Activated CD8-positive, alpha-beta memory T cell treated with anti-CD3 and anti-CD28 coated beads for 24 hours (primary cell): ENCODE measurements at regions not wholly inside any gene's neighbourhood (a gene's known extent, or its start where the extent isn't known, plus 50 kb on each side); places are given as distances from the start of the nearest gene placed in this dataset.

ENCODE experiments used
- DNase-seq: peaks from one replicate; pipeline ENCODE4 v3.0.0-alpha.2; 2020

DNA sequence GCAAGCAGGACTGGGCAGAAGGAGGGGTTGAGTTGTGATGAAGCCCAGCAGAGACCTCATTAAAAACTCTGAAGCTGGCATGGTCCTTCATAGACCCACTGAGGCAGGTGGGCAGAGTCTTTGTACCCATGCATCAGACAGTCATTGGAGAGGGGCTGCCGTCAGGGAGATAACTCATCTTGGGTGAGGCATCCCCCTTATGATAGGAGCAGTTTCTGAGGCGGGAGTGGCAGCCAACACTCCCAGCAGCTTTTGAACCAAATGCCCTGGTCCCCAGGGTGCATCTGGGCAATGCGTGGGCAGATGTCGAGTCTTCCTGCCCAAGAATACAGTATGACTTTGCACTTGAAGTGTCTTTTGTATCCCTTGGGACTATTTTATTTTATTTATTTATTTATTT lies 68.1 kb downstream of the HTR5A start:
- DNase-seq = no peak

DNA sequence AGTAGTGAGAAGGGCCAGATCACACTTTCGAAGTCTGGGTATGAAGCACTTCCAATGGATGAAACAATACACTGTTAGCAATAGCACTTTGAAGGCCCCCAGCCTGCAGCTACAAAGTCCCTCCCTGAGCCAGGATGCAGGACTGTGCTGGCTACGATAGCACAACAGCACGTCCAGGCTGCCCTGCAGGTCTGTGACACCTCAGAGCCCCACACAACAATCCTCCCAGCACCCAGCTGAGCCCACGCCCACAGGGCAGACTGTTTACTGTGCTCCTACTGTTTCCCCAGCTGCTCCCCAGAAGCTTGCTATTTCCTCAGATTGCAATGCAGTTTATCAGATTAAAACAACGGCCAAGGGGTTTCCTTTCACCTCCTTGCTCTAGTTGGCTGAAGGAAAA lies 71.4 kb downstream of the HTR5A start:
- DNase-seq = no peak

DNA sequence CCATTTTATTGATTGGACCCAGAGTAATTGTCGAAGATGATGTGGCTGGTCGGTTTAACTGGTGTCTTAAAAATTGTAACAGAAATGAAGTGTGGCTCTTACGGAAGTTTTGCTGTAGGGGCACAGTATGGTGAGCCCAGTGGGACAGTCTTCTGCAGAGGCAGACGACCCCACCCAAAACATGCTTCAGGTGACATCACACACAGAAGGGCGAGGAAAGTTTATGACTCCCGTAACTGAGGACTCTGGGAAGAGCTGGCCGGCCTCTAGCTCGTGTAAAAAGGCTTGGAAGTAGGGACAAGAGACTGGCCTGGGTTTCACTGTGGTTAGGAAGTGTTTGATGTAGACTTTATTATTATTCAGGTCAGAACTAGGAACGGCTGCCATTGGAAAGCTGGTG lies 73.3 kb downstream of the HTR5A start:
- DNase-seq = no peak

DNA sequence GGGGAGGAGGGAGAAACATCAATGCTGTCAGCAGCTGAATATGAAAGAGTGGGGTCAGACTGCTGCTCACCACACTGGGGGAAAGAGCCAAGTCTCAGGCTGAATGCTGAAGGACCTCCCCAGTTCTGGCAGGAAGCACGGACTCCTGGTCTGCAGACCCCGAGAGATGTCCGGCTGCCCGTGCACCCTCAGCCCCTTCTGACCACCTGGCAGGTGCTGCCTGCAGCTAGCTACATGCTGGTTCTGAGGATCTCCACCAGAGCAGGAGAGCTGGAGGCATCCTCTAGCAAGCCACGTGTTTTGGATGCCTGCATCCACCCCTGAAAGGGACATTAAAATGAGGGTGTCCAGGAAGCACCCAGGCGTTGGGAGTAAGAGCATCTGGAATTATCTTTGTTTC lies 74.2 kb downstream of the HTR5A start:
- no peak for DNase-seq

DNA sequence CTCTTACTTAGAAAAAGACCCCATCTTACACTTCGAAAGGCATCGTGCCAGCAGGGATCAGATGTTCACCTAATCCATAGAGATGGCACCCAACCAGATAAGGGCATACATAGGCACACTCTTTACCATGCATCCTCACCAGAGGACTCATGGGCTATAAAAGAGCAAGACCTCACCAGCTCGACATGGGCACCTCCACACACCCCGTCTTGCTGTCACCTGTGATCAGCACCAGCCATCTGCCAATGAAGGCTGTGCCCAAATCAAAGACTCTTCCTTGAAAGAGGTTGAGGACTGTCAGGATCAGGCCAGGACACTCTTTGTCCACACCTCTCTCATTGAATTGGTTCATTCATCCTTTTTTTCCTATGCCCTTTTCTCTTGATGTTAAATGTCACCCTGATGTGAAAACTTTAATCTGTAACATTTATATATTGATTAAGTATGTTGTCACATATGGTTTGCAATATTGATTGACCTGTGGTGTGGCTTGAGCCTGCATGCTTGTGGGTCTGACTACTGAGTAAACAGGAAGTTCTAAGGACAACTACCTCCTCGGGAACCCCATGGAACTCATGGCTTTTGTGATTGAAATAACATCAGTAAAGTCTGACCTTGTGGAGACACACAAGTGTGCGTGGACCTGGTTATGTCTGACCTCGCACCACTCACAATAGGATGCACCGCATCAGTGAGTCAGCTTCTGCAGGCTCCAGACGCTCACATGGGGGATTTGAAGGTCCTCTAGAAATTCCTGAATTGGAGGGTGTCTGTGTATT lies 75.5 kb downstream of the HTR5A start:
- no peak for DNase-seq

DNA sequence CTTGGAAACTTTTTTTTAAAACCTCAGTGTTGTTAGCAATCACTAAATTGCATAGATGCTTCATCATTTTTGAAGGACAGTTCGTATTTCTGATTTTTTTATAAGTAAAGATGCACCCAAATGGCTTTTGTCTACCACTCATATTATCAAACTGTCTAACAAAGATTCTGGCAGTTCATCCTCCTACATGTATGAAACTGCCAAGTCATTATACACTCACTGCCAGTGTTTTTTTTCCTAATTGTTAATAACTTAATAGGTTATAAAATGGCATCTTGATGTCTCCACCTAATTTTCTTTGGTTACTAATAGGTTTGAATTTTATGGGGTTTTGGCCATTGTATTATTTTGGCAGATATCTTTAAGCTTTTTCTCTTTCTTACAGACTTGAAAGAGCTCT lies 77.0 kb downstream of the HTR5A start:
- no peak for DNase-seq

DNA sequence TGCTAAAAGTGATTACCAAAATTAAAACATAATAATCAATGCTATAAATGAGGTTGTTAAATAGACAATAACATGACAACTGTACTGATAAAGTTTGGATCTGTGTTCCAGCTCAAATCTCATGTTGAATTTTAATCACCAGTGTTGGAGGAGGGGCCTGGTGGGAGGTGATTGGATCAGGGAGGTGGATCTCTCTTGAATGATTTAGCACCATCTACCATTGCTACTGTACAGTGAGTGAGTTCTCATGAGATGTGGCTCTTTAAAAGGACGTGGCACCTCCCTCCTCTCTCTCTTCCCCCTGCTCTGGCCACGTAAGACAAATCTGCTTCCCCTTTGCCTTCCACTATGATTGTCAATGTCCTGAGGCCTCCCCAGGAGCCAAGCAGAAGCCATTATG lies 77.5 kb downstream of the HTR5A start:
- no peak for DNase-seq

DNA sequence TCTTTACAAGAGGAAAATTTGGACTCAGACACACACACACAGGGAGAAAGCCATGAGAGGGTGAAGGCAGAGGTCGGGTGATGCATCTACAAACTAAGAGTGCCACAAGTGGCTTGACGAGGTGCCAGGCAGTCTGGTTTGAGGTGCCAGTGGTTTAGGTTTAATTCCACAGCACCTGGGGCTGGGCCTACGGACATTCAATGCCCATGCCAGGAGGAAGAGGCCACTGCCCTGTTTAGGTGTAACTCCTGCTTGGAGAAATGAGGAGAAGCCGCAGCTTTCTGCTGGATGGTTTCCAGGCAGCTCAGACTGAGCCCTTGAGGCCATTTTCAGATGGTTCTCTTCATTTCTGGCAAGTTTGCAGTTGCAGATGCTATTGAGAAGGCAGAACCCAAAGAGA lies 83.6 kb downstream of the HTR5A start:
- DNase-seq = peak; percentile 28

DNA sequence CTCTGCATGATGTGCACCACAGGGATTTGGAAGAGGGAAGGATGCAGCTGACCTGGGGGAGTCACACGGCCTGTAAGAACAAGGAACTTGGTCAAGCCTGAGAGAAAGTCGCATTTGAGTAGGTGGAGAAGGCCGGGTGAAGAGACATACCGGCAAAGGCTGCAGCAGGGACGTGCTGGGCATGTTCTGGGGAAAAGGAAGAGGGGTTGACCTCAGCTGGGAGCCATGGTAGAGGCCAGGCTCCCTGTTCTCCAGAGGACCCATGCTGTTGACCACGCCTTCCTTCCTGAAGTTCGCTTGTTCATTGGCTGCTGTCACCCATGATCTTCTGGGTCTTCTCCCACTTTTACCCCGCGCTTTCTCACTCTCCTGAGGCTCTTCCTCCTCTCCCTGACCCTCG lies 84.5 kb downstream of the HTR5A start:
- peak; percentile 3 for DNase-seq

DNA sequence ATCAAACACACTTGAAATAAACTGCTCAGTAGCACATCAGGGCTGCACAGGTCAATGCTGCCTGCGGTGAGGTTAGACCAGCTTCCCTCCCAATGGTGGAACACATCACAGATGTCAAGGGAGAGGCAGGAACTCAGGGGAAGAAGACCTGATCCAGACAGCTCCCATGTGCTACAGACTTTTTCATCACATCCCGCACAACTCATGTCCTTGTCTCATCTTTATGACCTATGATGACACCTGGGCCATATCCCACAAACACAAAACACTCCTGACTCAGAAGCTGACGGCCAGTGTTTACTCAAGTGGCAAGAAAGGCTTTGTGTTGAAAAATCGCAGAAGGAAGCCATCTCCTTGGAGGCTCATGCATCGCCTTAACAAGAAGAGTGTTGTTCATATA lies 91.6 kb downstream of the HTR5A start:
- DNase-seq = peak; percentile 37

DNA sequence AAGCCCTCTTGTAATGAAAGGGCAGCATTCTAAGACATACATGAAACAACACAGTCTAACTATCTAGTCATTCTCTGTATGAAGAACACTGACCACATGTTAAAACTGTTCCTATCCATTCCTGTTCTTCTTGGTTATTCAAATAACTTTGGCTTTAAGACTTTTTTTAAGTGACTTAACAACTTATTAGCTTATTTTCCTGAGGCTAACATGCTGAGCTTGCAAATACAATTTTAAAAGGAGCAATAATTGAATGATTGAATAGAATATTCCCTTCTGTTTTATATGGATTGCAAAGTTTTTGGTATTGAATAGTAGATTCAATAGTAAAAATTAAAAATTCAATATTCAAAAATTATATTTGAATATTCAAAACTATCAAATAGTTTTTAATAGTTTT lies 92.3 kb downstream of the HTR5A start:
- DNase-seq = no peak

DNA sequence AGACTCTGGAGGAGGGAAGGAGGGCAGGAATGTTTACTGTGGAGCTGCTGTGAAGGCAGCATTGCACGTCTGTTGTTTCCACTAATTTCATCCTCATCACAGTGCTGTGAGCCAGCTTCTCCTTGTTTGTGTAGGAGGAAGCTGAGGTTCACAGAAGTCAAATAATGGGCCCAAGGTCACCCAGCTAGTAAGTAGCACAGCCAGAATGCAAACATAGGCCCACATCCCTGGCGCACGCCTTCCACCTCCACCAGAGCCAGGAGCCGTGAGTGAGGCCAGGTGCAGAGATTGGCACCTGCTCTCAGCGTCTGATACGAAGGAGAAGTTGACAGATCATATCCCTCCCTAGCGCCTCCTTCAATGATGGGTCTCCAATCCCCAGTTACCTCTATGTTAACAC lies 93.6 kb downstream of the HTR5A start:
- DNase-seq = peak; percentile 33

DNA sequence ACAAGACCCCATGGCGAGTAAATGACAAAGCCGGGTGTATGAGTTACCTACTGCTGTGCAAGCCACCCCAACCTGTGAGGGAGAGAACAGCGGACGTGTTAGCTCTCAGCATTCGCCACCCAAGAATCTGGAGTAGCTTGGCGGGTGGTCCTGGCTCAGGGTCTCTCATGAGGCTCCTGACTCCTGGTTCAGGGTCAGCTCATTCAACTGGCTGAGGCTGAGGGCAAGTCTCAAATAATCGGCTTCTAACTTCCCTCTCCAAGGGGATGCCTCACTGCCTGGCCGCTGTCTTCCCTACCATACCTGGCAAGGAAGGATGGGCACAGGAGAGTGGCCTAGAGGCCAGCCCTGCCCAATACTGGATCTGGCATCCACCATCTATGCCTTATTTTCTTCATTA lies 94.2 kb downstream of the HTR5A start:
- DNase-seq = peak; percentile 30

DNA sequence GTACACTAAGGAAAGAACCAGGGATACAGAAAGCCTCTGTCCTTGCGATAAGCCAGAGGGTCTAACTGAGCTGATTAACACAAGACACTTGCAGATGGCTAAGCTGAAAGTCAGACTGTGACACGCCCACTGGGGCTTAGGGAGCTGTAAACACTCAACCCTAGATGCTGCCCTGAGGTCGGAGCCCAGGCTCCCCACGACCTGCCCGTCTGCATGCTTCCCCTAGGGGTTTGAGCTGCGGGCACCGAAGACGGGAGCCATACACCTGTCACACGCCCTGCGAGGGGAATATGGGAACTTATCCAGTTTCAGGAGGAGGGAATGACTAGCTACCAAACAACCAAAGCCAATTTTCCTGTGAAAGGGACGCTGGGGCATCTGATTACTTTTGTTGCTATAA lies 96.0 kb downstream of the HTR5A start:
- peak; percentile 45 for DNase-seq

DNA sequence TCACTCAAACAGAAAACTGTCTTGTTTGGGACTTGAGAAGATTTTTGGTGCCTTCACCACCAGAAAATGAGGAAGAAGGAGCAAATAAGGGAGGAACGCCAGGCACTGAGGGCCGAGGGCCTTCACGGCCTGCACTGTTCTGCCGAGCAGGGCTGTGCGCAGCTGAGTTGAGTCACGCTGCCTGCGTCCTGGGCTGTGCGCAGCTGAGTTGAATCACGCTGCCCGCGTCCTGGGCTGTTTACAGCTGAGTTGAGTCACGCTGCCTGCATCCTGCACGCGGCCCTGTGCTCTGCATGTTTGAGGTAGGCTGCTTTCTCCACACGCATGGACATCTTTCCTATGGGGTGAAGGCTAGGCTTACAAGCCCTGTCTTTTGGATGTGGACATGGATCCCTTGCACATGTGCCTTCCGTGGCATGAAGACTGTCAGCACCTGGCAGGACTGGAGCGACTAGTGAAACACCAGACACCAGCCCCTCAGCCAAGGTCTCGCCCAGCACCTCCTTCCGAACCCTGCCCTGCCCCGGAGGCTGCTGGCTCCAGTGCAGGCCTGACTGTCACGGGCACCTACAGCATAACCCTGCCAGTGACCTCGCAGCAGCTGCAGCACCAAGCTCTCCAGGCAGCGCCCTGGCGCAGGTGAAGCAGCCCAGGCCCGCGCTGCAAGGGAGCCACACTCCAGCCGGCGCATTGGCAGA lies 96.7 kb downstream of the HTR5A start:
- peak; percentile 50 for DNase-seq

DNA sequence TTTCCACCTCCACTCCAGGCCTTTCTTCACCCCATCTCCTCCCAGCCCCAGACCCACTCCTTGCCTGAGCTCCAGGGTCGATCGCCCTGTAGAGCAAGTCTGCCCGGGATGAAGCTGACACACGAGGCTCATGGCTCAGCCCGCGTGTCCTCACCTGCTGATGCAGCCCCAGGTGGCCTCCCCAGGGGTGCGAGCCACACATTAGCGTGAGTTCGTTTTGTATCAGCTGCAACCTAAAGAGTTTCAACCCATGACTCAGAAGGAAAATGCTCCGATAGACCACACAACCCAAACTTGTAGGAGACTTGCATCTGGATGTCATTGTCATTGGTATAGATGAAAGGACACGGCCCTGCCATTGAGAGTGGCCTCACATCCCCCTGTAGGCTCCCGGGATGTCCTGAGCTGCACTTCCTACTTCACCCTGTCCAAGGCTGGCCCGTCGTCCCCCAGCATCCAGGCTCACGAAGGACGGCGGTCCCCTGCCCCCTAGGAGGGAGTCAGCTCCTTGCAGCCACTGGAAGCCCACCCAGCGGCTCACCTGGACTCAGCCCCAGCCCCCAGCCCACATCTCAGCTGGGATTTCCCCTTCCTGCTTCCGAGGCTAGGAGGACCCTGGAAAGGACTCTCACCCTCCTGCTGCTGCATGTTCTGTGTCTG lies 97.7 kb downstream of the HTR5A start:
- peak; percentile 41 for DNase-seq

DNA sequence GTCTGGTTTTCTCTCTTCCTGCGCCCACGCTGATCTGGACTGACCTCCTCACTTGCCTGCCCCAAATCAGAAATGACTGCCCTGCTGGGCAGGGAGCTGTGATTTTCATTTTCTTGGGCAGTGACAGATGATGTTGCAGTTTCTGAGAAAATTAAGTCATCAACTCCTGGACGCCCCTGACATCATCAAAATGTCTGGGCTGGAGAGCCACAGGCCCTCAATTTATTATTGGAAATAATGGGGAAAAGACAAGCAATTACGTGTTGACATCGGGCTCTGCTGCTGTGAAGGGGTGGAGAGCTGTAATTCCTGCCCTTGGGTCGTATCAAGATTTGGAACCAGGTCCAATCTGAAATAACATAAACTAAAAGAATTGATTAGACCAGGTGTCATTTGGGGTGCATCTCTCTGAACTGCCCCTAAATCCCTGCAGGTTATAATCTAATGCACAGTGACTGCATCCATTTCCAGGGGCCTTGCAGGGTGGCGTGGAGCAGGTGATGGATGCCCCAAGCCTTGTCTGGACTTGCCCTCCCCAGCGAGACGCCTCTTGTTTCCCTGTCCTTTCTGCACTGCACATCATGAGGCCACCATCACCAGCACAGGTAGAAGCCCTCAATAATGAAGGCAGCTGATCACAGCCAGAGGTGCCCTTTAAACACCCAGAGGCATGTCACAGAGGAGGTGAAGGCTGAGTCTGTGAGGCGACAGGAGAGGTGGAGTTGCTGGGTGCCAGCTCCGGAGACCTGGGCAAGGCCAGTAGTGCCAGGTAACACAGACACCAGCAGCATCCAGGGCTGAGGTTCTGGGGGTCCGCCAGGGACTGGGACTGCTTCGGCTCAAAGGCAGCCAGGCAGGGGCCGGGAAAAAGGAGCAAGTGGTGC lies 98.7 kb downstream of the HTR5A start:
- DNase-seq = peak; percentile 46

DNA sequence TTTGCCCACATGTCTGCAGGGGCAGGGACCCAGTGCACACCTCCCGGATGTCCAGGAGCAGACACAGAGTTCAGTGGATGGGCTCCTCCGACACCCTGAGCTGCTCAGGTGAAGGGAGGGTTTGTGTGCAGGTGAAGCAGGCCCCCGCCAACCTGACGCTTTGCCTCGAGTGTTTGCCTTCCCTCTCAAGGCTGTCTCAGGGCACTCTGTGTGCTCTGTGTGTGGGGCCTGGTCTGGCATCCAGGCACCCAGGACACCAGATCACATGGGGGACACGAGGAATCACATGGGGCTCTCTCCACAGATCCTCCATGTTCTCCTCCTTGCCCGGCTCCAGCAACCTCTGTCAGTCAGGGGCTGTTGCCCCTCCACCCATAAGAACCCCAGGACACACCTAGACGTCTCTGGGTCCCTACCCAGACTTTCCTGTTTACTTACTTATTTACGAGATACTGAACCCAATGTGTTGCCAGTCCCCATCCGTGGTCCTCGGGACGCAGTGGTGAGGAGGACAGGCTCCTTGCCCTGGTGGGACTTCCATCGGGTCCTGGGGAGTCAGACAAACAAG lies 99.5 kb downstream of the HTR5A start:
- peak; percentile 44 for DNase-seq

DNA sequence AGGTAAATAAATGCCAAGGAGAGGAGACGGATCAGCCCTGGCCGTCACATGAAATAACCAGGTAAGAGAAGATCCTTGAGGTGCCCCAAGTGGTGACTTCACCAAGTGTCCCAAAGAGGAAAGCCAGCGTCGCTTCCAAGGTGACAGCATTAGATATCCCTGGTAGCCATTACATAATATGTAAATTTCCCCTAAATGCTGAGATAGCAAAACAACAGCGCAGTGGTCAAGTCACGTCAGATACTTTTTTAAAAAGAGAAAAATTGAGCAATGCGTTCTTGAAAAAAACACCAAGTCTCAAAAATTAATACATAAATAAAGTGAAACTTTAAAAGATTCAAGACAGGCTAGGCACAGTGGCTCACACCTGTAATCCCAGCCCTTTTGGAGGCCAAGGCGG lies 100.2 kb downstream of the HTR5A start:
- DNase-seq = no peak

DNA sequence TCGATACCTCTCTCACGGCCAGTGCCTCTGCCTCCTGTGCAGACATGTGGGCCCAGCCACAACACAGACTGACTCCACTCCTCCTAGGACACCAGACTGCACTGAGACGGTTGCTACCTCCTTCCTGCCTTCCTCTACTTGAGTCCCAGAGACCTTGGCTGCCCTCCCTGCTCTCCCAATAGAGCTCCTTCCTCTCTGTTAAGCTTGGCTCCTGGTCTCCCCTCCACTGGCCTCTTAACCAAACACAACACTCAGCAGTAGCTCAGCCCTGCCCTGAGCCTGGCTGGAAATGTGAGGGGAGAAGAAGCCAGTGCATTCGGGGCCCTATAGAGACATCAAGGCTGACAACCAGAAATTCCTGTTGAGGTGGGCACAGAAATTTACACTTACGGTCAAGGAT lies 102.0 kb downstream of the HTR5A start:
- no peak for DNase-seq

DNA sequence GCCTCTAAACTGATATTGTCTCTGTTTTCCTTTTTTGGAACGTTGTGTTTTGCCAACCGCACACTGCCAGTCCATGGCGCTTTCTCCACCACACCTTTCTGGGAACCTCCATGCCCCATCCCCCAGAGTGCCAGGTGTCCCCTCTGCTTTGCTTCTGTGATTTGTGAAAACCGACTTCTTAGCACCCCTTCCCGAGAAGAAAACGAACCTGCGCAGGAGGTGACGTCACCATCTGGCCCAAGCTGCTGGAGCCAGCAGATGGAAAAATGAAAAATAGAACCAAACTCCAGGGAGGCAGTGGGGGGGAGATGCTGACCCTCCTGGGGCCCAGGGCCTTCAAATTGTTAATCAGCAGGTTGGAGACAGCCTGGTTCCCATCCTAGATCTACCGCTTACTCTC lies 103.8 kb downstream of the HTR5A start:
- peak; percentile 7 for DNase-seq

DNA sequence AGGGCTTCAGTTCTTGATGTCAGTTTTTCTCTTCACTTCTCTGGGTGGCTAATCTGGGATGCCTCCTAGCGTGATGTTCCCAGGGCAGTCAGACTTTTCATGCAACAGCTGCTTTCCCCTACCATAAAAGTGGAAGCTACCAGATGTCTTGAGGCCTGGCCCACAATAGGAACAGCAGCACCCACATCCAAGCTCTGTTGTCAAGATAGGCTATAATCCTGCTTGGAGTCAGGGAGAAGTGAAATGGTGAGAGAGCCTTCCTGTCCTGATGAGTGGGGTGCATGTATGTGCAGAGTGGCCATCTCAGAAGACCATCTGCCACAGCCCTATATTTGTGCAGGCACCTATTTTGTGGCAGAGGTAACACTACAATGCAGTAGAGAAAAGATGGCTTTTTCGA lies 108.0 kb downstream of the HTR5A start:
- no peak for DNase-seq

DNA sequence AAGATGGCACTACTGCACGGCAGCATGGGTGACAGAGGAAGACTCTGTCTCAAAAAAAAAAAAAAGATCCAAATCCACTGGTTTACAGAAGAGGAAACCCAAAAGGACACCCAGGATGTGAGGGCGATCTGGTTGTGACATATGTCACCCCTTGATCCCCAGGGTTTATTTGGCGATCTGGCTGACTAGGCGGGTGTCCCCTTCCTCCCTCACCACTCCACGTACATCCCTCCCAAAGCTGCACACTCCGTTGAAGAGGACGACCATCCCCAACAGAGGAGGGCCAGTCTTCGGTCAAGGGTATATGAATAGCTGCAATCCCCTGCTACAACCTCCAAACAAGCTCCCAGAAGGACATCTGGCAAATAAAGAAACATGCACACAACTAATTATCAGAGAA lies 111.6 kb downstream of the HTR5A start:
- peak; percentile 30 for DNase-seq
